Progenitor cell of endocrine pancreas (in vitro differentiated cells): ENCODE measurements at regions not wholly inside any gene's neighbourhood (a gene's known extent, or its start where the extent isn't known, plus 50 kb on each side); places are given as distances from the start of the nearest gene placed in this dataset.

ENCODE experiments used
- DNase-seq: peaks from one replicate; pipeline ENCODE4 v3.0.0; 2021; ENCODE audit warnings: low spot score; ENCODE audit not compliant: unreplicated experiment
- H3K27ac Mint-ChIP-seq: 2 replicates; pipeline ENCODE4 v1.8.0; 2021; ENCODE audit warnings: mild to moderate bottlenecking, moderate library complexity, mixed read lengths
- H3K27me3 Mint-ChIP-seq: 2 replicates; pipeline ENCODE4 v1.8.0; 2021; ENCODE audit warnings: mixed read lengths
- H3K36me3 Mint-ChIP-seq: 2 replicates; pipeline ENCODE4 v1.8.0; 2022; ENCODE audit warnings: mixed read lengths; ENCODE audit not compliant: insufficient read depth
- H3K4me1 Mint-ChIP-seq: 2 replicates; pipeline ENCODE4 v1.8.0; 2021; ENCODE audit warnings: low read depth, mixed read lengths
- H3K4me3 Mint-ChIP-seq: 2 replicates; pipeline ENCODE4 v1.8.0; 2021; ENCODE audit warnings: low read depth, mild to moderate bottlenecking, moderate library complexity, mixed read lengths
- H3K9me3 Mint-ChIP-seq: 2 replicates; pipeline ENCODE4 v1.8.0; 2021; ENCODE audit warnings: low read depth, mixed read lengths
- TF ChIP-seq, protein P1 (sequence below): fragments of 200-600 bp; sonication (generic); IDR thresholded peaks from one replicate; pipeline ENCODE4 v1.5.0; 2021; ENCODE audit warnings: antibody characterized with exemption, mild to moderate bottlenecking; ENCODE audit not compliant: unreplicated experiment

DNA sequence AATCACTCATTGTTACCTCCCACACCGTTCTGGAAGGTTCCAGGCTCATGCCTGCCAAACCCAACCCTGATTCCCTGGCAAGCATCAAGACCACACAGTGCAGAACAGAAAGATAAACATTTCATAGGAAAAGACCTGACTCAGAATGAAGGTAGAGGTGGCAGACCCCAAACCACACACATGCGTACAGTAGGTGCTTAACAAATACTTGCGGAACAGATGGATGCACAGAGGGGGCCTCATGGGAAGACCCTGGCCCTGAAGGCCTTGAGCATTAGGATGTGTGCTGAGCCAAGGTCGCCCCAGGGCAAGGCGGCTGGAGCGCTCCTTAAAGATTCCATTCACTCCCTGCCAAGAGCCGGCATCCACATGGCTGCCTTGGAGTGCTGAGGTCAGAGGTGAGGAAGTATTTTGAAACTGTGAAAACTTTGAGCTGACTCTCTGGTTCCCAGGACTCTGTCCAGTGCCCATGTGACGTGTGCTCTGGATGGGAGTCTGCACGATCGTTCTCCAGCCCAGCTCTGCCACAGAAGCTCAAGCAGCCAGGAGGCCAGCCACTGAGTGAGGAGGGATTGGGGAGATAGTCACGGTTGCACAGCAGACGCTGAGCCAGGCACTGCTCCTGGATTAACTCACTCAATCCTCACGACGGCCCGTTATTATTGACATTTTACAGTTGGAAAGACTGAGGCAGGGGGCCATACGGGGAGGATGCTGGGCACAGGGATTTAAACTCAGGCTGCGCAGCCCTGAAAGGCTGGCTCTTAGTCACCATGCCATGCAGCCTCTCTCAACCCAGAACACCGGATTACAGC is 65.5 kb upstream of the AFDN start:
- no peaks in the 10 kb centered on the region for H3K36me3 Mint-ChIP-seq
- H3K9me3 Mint-ChIP-seq: no peaks in the 10 kb centered on the region
- TF ChIP-seq, protein P1, sequence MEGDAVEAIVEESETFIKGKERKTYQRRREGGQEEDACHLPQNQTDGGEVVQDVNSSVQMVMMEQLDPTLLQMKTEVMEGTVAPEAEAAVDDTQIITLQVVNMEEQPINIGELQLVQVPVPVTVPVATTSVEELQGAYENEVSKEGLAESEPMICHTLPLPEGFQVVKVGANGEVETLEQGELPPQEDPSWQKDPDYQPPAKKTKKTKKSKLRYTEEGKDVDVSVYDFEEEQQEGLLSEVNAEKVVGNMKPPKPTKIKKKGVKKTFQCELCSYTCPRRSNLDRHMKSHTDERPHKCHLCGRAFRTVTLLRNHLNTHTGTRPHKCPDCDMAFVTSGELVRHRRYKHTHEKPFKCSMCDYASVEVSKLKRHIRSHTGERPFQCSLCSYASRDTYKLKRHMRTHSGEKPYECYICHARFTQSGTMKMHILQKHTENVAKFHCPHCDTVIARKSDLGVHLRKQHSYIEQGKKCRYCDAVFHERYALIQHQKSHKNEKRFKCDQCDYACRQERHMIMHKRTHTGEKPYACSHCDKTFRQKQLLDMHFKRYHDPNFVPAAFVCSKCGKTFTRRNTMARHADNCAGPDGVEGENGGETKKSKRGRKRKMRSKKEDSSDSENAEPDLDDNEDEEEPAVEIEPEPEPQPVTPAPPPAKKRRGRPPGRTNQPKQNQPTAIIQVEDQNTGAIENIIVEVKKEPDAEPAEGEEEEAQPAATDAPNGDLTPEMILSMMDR: no peak
- H3K4me3 Mint-ChIP-seq: no peak overlapping the region
- no peak for DNase-seq
- peaks cover 47% of the 10 kb centered on the region for H3K4me1 Mint-ChIP-seq
- no peaks in the 10 kb centered on the region for H3K27me3 Mint-ChIP-seq
- peak overlapping the region; percentile 73 for H3K27ac Mint-ChIP-seq

DNA sequence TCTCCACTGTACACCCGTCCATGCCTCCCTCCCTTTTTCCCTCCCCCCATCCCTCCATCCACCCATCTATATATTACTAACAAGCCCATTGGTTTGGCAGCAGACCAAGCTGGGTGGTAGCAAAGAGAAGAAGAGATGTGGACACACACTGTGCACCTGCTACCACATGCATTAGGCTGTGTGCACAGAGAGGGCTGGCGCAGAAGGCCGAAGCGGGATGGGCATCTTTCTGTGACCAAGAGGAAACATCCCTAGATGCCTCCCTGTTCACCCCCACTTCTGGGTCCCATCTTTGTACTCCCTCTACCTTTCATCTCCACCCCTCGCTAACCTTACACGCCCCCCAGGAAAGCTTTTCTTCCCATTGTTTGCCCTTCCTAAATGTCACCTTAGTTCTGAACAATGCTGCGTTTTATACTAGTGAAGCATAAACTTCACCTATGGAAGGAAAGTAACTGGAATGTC is 64.9 kb upstream of the AFDN start:
- Mint-ChIP-seq H3K4me3 (peak overlapping the region; percentile 5), H3K36me3 (no peaks in the 10 kb centered on the region), H3K27me3 (no peaks in the 10 kb centered on the region), H3K27ac (peak overlapping the region; percentile 87), H3K4me1 (peaks cover 41% of the 10 kb centered on the region), H3K9me3 (no peaks in the 10 kb centered on the region)
- no peak for DNase-seq
- TF ChIP-seq, protein P1: no peak

DNA sequence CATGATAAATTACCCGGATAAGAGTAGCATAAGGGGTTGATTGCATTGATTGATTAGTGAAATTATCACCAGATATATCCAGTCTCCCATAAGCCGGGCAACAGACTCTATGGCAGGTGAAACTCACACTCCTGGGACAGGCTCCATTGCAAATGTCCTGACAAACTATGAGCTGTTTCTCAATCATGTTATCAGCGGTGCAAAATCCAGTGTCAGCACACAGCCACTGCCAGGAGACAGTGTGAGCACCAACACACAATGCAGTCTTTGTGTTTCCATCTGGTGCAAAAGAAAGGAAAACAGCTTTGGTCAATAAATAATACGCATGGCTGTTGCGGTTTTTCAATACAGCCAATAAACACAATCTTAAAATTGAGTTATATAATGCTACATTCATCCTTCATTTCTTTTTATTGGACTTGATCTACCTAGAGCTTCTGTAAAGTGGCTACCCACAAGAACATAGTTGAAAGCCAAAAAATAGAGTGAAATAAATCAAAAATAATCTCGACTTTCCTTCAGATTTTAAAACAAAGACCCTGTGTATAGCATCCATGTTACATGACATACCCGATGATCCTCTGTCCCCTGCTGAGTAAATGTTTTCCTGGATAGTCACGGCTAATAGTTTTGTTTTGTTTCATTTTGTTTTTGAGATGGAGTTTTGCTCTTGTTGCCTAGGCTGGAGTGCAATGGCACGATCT is 64.3 kb upstream of the AFDN start:
- no peaks in the 10 kb centered on the region for H3K27me3 Mint-ChIP-seq
- no peak for DNase-seq
- H3K4me3 Mint-ChIP-seq: peak overlapping the region; percentile 5
- no peaks in the 10 kb centered on the region for H3K9me3 Mint-ChIP-seq
- TF ChIP-seq, protein P1: no peak
- peaks cover 36% of the 10 kb centered on the region for H3K4me1 Mint-ChIP-seq
- peak overlapping the region; percentile 87 for H3K27ac Mint-ChIP-seq
- no peaks in the 10 kb centered on the region for H3K36me3 Mint-ChIP-seq

DNA sequence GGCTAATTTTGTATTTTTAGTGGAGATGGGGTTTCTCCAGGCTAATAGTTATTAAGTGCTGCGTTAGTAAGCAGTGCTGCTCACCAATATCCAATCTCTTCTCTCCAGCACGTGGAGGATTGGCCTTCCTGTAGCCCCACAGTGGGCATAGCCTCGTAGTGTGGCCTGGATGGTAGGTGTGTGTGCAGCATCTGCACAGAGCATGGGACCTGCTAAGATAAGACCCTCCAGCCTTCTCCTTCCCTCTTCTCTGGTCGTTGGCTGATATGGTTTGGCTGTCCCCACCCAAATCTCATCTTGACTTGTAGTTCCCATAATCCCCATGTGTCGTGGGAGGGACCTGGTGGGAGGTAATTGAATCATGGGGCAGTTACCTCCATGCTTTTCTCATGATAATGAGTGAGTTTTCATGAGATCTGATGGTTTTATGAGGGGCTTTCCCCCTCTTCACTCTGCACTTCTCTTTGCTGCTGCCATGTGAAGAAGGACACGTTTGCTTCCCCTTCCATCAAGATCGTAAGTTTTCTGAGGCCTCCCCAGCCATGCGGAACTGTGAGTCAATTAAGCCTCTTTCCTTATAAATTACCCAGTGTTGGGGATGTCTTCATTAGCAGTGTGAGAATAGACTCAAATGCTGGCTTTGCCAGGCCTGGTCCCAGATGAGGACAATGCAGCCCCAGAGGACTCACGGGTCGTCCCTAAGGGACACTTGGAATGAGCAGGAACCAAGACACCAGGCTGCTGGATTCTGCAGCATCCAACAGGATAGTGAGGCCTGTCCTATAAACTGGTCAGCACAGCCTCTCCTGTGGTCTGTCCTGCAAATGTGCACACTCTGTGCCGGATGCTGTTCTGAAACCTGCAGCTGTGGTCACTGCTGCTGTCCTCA is 63.4 kb upstream of the AFDN start:
- no peak for DNase-seq
- TF ChIP-seq, protein P1: no peak
- Mint-ChIP-seq H3K4me1 (peaks cover 33% of the 10 kb centered on the region), H3K9me3 (no peaks in the 10 kb centered on the region), H3K27me3 (no peaks in the 10 kb centered on the region), H3K27ac (peak overlapping the region; percentile 87), H3K36me3 (no peaks in the 10 kb centered on the region), H3K4me3 (no peak overlapping the region)

DNA sequence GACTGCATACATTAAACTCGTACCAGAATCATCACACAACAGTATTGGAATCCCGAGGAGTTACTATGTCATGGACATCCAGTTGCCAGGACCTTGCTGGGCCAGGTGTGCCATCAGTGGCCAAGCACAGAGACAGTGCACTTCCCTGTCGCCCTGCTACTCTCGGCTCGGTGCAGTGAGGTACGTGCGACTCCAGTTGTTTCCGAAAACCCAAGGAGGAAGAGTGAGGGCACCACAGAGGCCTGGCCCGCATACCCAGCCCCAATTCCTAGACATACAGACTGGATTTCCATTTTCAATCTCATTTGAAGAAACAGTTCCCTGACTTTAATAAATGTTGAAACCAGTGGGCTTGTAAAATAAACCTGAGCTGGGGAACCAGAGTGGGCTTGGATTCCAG is 62.5 kb upstream of the AFDN start:
- peak overlapping the region; percentile 57 for H3K27ac Mint-ChIP-seq
- no peak for DNase-seq
- H3K27me3 Mint-ChIP-seq: no peaks in the 10 kb centered on the region
- no peaks in the 10 kb centered on the region for H3K9me3 Mint-ChIP-seq
- H3K36me3 Mint-ChIP-seq: no peaks in the 10 kb centered on the region
- TF ChIP-seq, protein P1: no peak
- H3K4me1 Mint-ChIP-seq: peaks cover 31% of the 10 kb centered on the region
- H3K4me3 Mint-ChIP-seq: no peak overlapping the region
